Lower leg skin (tissue), 4 donors: ENCODE measurements at regions not wholly inside any gene's neighbourhood (a gene's known extent, or its start where the extent isn't known, plus 50 kb on each side); places are given as distances from the start of the nearest gene placed in this dataset.

ENCODE experiments used
- DNase-seq, 2 donors: peaks; one replicate each; pipeline ENCODE4 v3.0.0-alpha.2; 2019; ENCODE audit warnings: low spot score in 2 of 2
- H3K4me3 ChIP-seq: fragments of 200-600 bp; sonication (generic); 2 replicates; pipeline ENCODE4 v1.5.1; 2017; ENCODE audit warnings: mild to moderate bottlenecking, low read depth; ENCODE audit not compliant: poor library complexity, severe bottlenecking
- POLR2A ChIP-seq, 2 donors: fragments of 450-650 bp; IDR thresholded peaks; one replicate each; pipeline ENCODE4 v1.6.1; 2016 to 2017; ENCODE audit warnings: antibody characterized with exemption in 2 of 2, mild to moderate bottlenecking in 1 of 2, moderate library complexity in 1 of 2
- WGBS, 2 donors: methylation state at CpG; one replicate each; pipeline ENCODE4 v1.1.5; 2018; 5-methylcytosine and 5-hydroxymethylcytosine counted together
- intact Hi-C: fragments of 100-400 bp; cut with DNase I; formaldehyde crosslinking; loops from one replicate; pipeline ENCODE4 v1.15.0; 2023; ENCODE audit warnings: low total_unique reads
- TF ChIP-seq, protein P1 (sequence below), 3 donors: fragments of 450-650 bp; IDR thresholded peaks; one replicate each; pipeline ENCODE4 v1.5.1; 2016; ENCODE audit warnings: antibody characterized with exemption in 3 of 3, mild to moderate bottlenecking in 3 of 3, moderate library complexity in 2 of 3

DNA sequence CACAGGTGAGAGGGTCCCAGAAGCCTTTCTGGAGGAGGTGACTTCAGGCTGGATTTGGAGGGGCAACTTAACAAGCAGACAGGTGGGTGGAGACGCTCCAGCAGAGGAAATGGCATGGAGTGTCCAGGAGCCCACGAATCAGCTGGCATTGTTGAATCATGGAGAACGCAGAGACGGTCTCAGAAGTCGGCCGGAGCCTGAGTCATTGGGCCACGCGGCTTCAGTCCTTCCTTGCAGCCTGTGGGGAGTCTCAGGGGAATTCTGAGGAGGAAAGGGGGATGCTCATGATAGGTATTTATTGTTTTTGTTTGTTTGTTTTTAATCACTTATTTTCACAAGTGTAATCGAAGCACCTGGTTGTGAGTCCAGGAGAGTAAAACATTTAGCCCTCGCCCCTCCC is 184.6 kb upstream of the HDAC4 start:
- DNase-seq = no peak
- intact Hi-C loops = no loop called here
- TF ChIP-seq, protein P1, sequence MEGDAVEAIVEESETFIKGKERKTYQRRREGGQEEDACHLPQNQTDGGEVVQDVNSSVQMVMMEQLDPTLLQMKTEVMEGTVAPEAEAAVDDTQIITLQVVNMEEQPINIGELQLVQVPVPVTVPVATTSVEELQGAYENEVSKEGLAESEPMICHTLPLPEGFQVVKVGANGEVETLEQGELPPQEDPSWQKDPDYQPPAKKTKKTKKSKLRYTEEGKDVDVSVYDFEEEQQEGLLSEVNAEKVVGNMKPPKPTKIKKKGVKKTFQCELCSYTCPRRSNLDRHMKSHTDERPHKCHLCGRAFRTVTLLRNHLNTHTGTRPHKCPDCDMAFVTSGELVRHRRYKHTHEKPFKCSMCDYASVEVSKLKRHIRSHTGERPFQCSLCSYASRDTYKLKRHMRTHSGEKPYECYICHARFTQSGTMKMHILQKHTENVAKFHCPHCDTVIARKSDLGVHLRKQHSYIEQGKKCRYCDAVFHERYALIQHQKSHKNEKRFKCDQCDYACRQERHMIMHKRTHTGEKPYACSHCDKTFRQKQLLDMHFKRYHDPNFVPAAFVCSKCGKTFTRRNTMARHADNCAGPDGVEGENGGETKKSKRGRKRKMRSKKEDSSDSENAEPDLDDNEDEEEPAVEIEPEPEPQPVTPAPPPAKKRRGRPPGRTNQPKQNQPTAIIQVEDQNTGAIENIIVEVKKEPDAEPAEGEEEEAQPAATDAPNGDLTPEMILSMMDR (IDR thresholded peaks at IDR 0.05) = no peak
- no peak for TF ChIP-seq POLR2A (IDR thresholded peaks at IDR 0.05)
- WGBS, 2 donors = 72% methylated on average over 10 of the region's 10 CpGs
- no peak overlapping the region for H3K4me3 ChIP-seq

- intact Hi-C loops = no loop called here
- H3K4me3 ChIP-seq = no peak overlapping the region
- no peak for DNase-seq
- 87 to 91% methylated on average over 1 to 3 of the region's 3 CpGs for WGBS, 2 donors
- TF ChIP-seq POLR2A (IDR thresholded peaks at IDR 0.05) = no peak
- TF ChIP-seq, protein P1 (IDR thresholded peaks at IDR 0.05) = no peak
Observed at GRCh38 chr2:239584986-239585385, 184.2 kb upstream of the HDAC4 start.

- no peak for TF ChIP-seq POLR2A (IDR thresholded peaks at IDR 0.05)
- TF ChIP-seq, protein P1 (IDR thresholded peaks at IDR 0.05) = no peak
- intact Hi-C loops = no loop called here
- no peak overlapping the region for H3K4me3 ChIP-seq
- WGBS, 2 donors = 85 to 89% methylated on average over 23 to 26 of the region's 31 CpGs
- no peak for DNase-seq
Observed at GRCh38 chr2:239583879-239584859, 183.3 kb upstream of the HDAC4 start.

DNA sequence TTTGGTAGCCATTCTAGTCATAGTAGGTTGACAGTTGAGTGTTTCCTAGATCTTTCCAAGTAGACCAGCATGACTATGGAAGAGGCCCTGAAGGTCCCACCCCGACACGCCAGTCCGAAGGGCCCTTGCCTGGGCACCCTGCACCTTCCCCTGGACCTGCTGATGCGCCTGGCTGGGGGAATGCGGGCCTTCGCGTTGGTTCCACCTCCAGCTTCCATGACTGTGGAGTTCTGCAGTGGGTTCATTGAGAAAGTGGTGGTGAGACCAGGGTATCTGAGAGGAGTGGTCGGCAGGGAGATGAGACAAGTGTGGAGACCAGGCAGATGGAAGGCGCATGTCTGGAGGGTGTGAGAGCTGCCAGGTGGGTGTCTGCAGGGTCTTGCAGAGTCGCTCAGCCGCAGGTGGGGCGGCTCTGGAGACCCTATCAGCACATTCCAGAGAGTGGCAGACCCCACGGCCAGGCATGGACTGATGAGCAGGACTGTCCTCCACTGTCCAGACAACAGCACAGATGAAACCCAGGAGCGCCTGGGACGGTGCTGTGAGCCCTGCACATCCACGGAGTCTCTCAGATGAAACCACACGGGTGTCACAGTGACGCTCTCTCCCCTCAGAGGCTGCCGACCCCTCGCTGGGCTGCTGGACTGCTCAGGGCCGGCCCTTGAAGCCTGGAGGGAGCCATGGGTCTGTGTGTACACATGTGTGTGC is 182.5 kb upstream of the HDAC4 start:
- TF ChIP-seq, protein P1 (IDR thresholded peaks at IDR 0.05) = no peak
- no peak for TF ChIP-seq POLR2A (IDR thresholded peaks at IDR 0.05)
- no peak overlapping the region for H3K4me3 ChIP-seq
- 93 to 94% methylated on average over 16 to 19 of the region's 21 CpGs for WGBS, 2 donors
- DNase-seq = no peak
- intact Hi-C loops = no loop called here

DNA sequence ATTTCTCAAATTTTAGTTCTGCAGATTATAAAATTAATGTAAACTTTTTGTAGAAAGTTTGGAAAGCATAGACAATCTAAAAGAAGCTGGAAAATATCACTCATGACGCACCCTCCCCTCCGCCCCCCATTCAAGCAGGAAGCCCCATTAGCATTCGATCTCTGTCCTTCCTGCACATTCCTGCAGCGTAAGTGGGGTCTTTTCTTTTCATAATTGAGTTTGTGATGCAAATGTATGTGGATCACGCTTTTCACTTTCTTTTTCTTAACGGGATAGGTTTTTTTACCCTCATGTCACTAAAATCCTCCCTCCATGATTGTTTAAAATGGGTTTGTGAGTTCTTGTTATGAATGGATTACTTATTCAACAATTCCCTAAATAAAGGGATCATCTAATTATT is 181.7 kb upstream of the HDAC4 start:
- DNase-seq = no peak
- H3K4me3 ChIP-seq = no peak overlapping the region
- no peak for TF ChIP-seq POLR2A (IDR thresholded peaks at IDR 0.05)
- TF ChIP-seq, protein P1 (IDR thresholded peaks at IDR 0.05) = no peak
- intact Hi-C loops = no loop called here
- WGBS, 2 donors = 77 to 94% methylated on average over 6 of the region's 6 CpGs
